GM12872 (cell line): ENCODE measurements at regions not wholly inside any gene's neighbourhood (a gene's known extent, or its start where the extent isn't known, plus 50 kb on each side); places are given as distances from the start of the nearest gene placed in this dataset.

Source experiments
- TF ChIP-seq, protein P1 (sequence below): IDR thresholded peaks from 3 replicates; pipeline ENCODE4 v1.5.1; 2011; ENCODE audit warnings: low read depth, mild to moderate bottlenecking, low read length, moderate library complexity; ENCODE audit not compliant: insufficient read depth

DNA sequence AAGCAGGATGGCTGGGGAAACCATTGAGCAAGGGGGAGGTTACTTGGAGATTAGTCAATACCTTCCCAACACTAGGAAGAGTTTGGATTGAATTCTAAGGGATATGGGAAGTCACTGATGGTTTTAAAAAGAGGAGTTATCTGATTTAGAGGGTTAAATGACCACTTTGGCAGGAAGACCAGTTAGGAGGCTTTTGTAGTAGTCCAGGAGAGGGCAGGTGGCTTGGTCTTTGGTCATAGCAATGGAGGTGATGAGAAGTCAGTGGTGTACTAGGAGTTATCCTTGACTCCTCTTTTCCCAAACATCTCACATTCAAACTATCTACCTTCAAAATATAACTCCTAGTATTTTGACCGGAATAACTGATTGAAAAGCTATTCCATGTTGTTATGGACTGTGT is 644.1 kb downstream of the UTRN start:
- TF ChIP-seq, protein P1, sequence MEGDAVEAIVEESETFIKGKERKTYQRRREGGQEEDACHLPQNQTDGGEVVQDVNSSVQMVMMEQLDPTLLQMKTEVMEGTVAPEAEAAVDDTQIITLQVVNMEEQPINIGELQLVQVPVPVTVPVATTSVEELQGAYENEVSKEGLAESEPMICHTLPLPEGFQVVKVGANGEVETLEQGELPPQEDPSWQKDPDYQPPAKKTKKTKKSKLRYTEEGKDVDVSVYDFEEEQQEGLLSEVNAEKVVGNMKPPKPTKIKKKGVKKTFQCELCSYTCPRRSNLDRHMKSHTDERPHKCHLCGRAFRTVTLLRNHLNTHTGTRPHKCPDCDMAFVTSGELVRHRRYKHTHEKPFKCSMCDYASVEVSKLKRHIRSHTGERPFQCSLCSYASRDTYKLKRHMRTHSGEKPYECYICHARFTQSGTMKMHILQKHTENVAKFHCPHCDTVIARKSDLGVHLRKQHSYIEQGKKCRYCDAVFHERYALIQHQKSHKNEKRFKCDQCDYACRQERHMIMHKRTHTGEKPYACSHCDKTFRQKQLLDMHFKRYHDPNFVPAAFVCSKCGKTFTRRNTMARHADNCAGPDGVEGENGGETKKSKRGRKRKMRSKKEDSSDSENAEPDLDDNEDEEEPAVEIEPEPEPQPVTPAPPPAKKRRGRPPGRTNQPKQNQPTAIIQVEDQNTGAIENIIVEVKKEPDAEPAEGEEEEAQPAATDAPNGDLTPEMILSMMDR: no peak

DNA sequence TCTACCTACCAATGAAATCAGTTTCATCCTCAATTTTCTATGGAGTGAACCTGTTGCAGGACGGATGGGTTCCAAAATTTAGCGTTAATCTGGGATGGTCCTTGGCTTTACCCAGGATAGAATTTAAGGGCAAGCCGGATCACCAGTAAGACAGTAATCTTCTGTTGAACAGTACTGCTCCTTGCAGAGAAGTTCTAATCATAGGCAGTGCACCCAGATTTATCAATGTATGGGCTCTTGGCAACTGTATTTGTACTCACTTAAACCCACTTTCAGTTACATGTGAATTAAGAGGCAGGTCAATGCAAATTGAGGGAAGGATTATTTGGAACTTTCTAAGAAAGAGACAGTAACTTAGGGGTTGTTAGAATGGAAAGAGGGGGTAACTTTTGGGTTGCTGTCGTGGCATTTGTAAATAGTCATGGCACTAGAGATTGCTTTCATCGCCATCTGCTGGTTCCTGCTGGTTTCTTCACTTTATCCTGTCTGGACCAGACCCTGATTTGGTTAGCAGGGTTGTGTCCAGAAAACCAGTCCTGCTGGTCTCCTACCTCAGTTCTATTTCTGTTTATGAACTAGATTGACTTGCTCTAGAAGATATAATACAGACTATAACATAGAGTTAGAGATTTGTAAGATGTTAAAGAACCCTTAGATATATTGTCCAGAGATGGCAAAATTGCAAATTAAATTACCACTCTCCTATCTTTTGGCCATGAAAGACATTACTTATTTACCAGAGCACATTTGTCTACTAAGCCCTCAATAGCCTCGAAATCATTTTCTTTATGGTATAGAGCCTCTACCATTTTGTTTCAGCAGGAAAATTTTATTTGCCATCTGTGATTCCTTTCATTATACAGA is 646.3 kb downstream of the UTRN start:
- TF ChIP-seq, protein P1: peak; percentile 77

DNA sequence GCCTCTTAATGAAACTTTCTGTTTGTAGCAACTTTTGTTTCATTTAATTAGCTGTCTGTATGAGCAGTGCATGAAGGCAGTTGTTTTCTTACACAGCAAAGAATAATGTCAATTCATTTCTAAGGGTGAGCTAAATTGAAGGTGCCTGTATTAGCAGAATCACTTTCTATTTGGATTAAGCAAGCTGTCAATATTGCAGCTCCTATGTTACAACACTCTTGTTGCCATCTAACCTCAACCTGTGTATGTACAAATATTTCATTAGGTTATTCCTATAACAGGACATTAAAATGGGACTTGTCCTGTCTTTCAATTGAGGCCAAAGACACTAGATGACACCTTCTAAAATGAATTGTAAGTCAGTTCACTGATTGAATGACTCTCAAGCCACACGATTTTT is 647.5 kb downstream of the UTRN start:
- TF ChIP-seq, protein P1: no peak

DNA sequence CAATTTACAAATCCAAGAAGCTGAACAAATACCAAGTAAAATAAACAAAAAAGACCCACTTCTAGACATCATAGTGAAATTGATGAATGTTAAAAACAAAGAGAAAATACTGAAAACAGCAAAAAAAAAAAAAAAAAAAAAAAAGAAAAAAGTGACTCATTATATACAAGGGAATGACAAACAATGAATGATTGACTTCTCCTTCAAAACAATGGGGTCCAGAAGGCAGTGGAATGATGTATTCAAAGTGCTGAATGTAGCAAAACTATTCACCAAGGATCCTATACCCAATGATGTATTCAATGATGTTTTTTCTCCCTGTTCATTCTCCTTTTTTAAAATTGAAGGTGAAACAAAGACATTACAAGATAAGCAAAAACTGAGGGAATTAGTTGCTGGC is 650.0 kb downstream of the UTRN start:
- TF ChIP-seq, protein P1: no peak

DNA sequence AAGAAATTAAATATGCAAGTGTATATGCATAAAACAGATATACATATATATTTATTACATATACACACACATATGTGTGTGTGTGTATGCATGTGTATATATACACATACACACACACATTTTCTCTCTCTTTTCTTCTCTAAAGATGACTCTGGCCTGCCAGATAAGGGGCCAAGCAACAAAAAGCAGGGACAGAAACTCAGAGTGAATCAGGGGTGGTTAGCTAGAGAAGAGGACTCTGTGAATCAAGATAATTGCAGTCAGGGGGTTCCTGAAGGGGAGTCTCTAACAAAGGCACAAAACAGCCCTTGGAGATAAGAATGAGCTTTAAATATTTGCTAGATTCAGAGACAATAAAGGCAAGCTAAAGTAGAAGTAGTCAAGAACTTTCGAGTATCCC is 650.5 kb downstream of the UTRN start:
- TF ChIP-seq, protein P1: no peak

DNA sequence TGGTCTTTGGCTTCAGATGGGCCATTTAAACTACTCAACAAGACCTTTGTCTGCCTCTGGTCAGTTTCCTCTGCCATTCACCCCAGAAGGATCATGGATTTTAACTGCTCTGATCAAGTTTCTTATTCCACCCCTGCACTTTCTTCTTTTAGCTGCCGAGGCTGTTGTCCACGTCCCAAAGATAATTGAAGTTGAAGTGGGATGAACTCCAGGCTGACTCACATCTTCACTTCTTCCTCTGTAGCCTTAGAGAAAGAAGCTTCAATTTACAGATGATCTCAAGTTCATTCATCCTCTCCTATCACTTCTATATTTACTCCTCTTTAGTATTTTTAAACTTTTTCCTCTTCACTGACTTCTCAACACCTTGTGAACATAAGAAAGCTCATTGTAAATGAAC is 651.6 kb downstream of the UTRN start:
- TF ChIP-seq, protein P1: no peak

DNA sequence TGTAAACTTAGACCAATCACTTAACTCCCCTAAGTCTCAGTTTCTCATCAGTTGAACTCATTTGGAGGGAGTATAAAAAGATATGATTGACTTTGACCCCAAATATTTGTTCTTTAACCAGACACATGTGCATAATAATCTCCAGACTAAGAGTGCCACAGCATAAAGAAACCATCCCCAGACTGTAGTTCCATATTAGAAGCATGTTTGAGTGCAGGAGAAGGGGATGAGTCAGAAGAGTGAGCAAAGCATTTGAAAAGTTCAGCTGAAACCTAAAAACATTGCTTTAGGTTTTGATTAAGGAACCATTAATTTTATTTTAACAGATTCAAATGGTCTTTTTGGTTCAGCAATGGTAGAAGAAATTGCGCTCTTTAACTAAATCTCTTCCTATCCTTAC is 654.8 kb downstream of the UTRN start:
- TF ChIP-seq, protein P1: no peak
